ENCODE measurements at regions not wholly inside any gene's neighbourhood (a gene's known extent, or its start where the extent isn't known, plus 50 kb on each side); places are given as distances from the start of the nearest gene placed in this dataset.
"Not testable (repeated sequence)": the region's sequence is repeated elsewhere in the genome, so short reads cannot be mapped to it uniquely, and the experiment has no call there.

GRCh38 chr9:104993291-104993963 lies 65.5 kb upstream of the ABCA1 start:
- no peaks in the 10 kb centered on the region for H3K9me3 Mint-ChIP-seq (ENCODE audit: unreplicated experiment)
- no peak for DNase-seq (ENCODE audit: unreplicated experiment)
- no peaks in the 10 kb centered on the region for H3K27me3 Mint-ChIP-seq (ENCODE audit: insufficient read depth, unreplicated experiment)
- TF ChIP-seq CTCF (IDR thresholded peaks at IDR 0.05; ENCODE audit: unreplicated experiment), result no peak
- intact Hi-C loops (cut with micrococcal nuclease), result loop anchor here (10.0 kb wide), 2 partner anchors 71 to 161 kb away; no protein-coding TSS in a partner anchor
- CTCF ChIA-PET, result interaction anchor here (0.6 to 1.1 kb wide), 3 partner anchors 132 to 139 kb away, joined by 3 to 4 read pairs (median 3); no protein-coding TSS in a partner anchor
- no peak overlapping the region for H3K4me3 Mint-ChIP-seq (ENCODE audit: unreplicated experiment)
- BruUV-seq (replicated peaks), result no TSS peak
- H3K4me1 Mint-ChIP-seq (ENCODE audit: insufficient read depth, unreplicated experiment), result peaks cover 17% of the 10 kb centered on the region
- H3K27ac Mint-ChIP-seq (ENCODE audit: low read depth, unreplicated experiment), result no peak overlapping the region
- POLR2A ChIA-PET, result interaction anchor here (3.4 kb wide), 1 partner anchor 71 kb away, joined by 38 read pairs; no protein-coding TSS in a partner anchor
- no peaks in the 10 kb centered on the region for H3K36me3 Mint-ChIP-seq (ENCODE audit: insufficient read depth, unreplicated experiment)

- H3K27me3 Mint-ChIP-seq (ENCODE audit: insufficient read depth, unreplicated experiment), result no peaks in the 10 kb centered on the region
- BruUV-seq (replicated peaks), result no TSS peak
Observed at GRCh38 chr9:104997536-104997935, 69.6 kb upstream of the ABCA1 start.

GRCh38 chr9:104999136-104999535 lies 71.2 kb upstream of the ABCA1 start:
- no peak for TF ChIP-seq CTCF (IDR thresholded peaks at IDR 0.05; ENCODE audit: unreplicated experiment)
- CTCF ChIA-PET, result interaction anchor here (0.7 to 1.2 kb wide), 2 partner anchors 68 to 136 kb away, joined by 4 read pairs; no protein-coding TSS in a partner anchor
- intact Hi-C loops (cut with micrococcal nuclease), result loop anchor here (10.0 kb wide), 2 partner anchors 66 to 156 kb away; no protein-coding TSS in a partner anchor
- Mint-ChIP-seq H3K4me3 (ENCODE audit: unreplicated experiment) (no peak overlapping the region), H3K9me3 (ENCODE audit: unreplicated experiment) (no peaks in the 10 kb centered on the region), H3K27me3 (ENCODE audit: insufficient read depth, unreplicated experiment) (no peaks in the 10 kb centered on the region), H3K27ac (ENCODE audit: low read depth, unreplicated experiment) (no peak overlapping the region), H3K36me3 (ENCODE audit: insufficient read depth, unreplicated experiment) (no peaks in the 10 kb centered on the region), H3K4me1 (ENCODE audit: insufficient read depth, unreplicated experiment) (no peaks in the 10 kb centered on the region)
- no peak for DNase-seq (ENCODE audit: unreplicated experiment)
- no TSS peak for BruUV-seq (replicated peaks)
- POLR2A ChIA-PET, result interaction anchor here (0.7 kb wide), 1 partner anchor 684 kb away, joined by 3 read pairs; no protein-coding TSS in a partner anchor

More at GRCh38 chr9:104997536-104997935, 69.6 kb upstream of the ABCA1 start:
- Mint-ChIP-seq H3K27ac (ENCODE audit: low read depth, unreplicated experiment) (no peak overlapping the region), H3K4me3 (ENCODE audit: unreplicated experiment) (no peak overlapping the region), H3K36me3 (ENCODE audit: insufficient read depth, unreplicated experiment) (no peaks in the 10 kb centered on the region), H3K9me3 (ENCODE audit: unreplicated experiment) (no peaks in the 10 kb centered on the region), H3K4me1 (ENCODE audit: insufficient read depth, unreplicated experiment) (no peaks in the 10 kb centered on the region)
- intact Hi-C loops (cut with micrococcal nuclease), result loop anchor here (10.0 kb wide), 2 partner anchors 67 to 157 kb away; no protein-coding TSS in a partner anchor
- ChIA-PET CTCF (no interaction called here), POLR2A (interaction anchor here (0.6 to 1.2 kb wide), 3 partner anchors 29 to 421 kb away, joined by 3 read pairs; no protein-coding TSS in a partner anchor)
- TF ChIP-seq CTCF (IDR thresholded peaks at IDR 0.05; ENCODE audit: unreplicated experiment), result no peak
- no peak for DNase-seq (ENCODE audit: unreplicated experiment)

- H3K36me3 Mint-ChIP-seq (ENCODE audit: insufficient read depth, unreplicated experiment); CTCF ChIA-PET; H3K9me3 Mint-ChIP-seq (ENCODE audit: unreplicated experiment); H3K4me1 Mint-ChIP-seq (ENCODE audit: insufficient read depth, unreplicated experiment); H3K27ac Mint-ChIP-seq (ENCODE audit: low read depth, unreplicated experiment); intact Hi-C loops (cut with micrococcal nuclease); H3K4me3 Mint-ChIP-seq (ENCODE audit: unreplicated experiment); POLR2A ChIA-PET; H3K27me3 Mint-ChIP-seq (ENCODE audit: insufficient read depth, unreplicated experiment); BruUV-seq (replicated peaks): not testable (repeated sequence)
- peak; percentile 14 for DNase-seq (ENCODE audit: unreplicated experiment)
Observed at GRCh38 chr9:105000529-105000928, 72.6 kb upstream of the ABCA1 start.

Measured in MCF 10A (cell line).